ENCODE measurements at regions not wholly inside any gene's neighbourhood (a gene's known extent, or its start where the extent isn't known, plus 50 kb on each side); places are given as distances from the start of the nearest gene placed in this dataset.

- TF ChIP-seq TAF1 (IDR thresholded peaks at IDR 0.05; ENCODE audit: borderline replicate concordance, low read depth, low read length) (no peak), POLR2AphosphoS5 (IDR thresholded peaks at IDR 0.05; ENCODE audit: low read depth, low read length) (no peak)
These were observed 463.4 kb upstream of the PROK2 start for GRCh38 chr3:72248389-72248761.
